HAP-1 (cell line): ENCODE measurements at regions not wholly inside any gene's neighbourhood (a gene's known extent, or its start where the extent isn't known, plus 50 kb on each side); places are given as distances from the start of the nearest gene placed in this dataset.
"Not testable (repeated sequence)": the region's sequence is repeated elsewhere in the genome, so short reads cannot be mapped to it uniquely, and the experiment has no call there.

Source experiments
- DNase-seq, 2 experiments: peaks; one replicate each; pipeline ENCODE4 v3.0.0-alpha.2; 2016 to 2020; ENCODE audit warnings: low spot score in 2 of 2
- H3K27me3 ChIP-seq: fragments of 250-450 bp; sonication (Bioruptor Pico); 2 replicates; pipeline ENCODE4 v1.5.1; 2020; ENCODE audit warnings: low read depth, mild to moderate bottlenecking, moderate library complexity
- H3K36me3 ChIP-seq: fragments of 250-450 bp; sonication (Bioruptor Pico); replicated peaks from 2 replicates; pipeline ENCODE4 v1.5.1; 2020; ENCODE audit warnings: mild to moderate bottlenecking
- H3K4me1 ChIP-seq: fragments of 250-450 bp; sonication (Bioruptor Pico); 2 replicates; pipeline ENCODE4 v1.5.1; 2020; ENCODE audit warnings: mild to moderate bottlenecking
- H3K4me3 ChIP-seq: fragments of 250-450 bp; sonication (Bioruptor Pico); 2 replicates; pipeline ENCODE4 v1.5.1; 2020; ENCODE audit warnings: mild to moderate bottlenecking, moderate library complexity
- H3K9me3 ChIP-seq: fragments of 250-450 bp; sonication (Bioruptor Pico); 2 replicates; pipeline ENCODE4 v1.5.1; 2020; ENCODE audit warnings: mild to moderate bottlenecking, moderate library complexity
- in situ Hi-C: fragments of 300-500 bp; cut with MboI; formaldehyde crosslinking; loops from 3 replicates; pipeline ENCODE4 v1.14.3; 2020; ENCODE audit warnings: low sequenced_read_pairs, inconsistent platforms, mixed read lengths

DNA sequence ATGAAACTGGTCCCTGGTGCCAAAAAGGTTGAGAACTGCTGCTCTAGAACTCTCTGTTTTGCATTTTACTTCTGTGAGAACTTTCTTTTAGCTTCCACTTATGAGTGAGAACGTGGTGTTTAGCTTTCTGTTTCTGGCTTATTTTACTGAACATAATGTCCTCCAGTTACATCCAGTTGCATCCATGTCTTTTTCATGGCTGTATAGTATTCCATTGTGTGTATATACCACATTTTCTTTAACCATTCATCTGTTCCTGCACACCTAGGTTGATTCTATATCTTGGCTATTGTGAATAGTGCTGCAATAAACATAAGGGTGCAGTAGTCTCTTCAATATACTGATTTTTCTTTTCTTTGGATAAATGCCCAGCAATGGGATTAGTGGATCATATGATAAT lies 165.7 kb downstream of the NPR3 start:
- no peaks in the 10 kb centered on the region for H3K27me3 ChIP-seq
- H3K36me3 ChIP-seq = no peaks in the 10 kb centered on the region
- no peak overlapping the region for H3K4me3 ChIP-seq
- H3K9me3 ChIP-seq = no peaks in the 10 kb centered on the region
- in situ Hi-C loops = no loop called here
- H3K4me1 ChIP-seq = no peaks in the 10 kb centered on the region
- DNase-seq = no peak

DNA sequence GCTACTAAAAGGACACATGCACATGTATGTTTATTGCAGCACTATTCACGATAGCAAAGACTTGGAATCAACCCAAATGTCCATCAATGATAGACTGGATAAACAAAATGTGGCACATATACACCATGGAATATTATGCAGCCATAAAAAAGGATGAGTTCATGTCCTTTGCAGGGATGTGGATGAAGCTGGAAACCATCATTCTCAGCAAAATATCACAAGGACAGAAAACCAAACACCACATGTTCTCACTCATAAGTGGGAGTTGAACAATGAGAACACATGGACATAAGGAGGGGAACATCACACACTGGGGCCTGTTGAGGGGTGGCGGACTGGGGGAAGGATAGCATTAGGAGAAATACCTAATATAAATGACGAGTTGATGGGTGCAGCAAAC lies 168.2 kb downstream of the NPR3 start:
- H3K27me3 ChIP-seq, H3K4me1 ChIP-seq, in situ Hi-C loops, DNase-seq, H3K9me3 ChIP-seq, H3K36me3 ChIP-seq, H3K4me3 ChIP-seq: not testable (repeated sequence)

DNA sequence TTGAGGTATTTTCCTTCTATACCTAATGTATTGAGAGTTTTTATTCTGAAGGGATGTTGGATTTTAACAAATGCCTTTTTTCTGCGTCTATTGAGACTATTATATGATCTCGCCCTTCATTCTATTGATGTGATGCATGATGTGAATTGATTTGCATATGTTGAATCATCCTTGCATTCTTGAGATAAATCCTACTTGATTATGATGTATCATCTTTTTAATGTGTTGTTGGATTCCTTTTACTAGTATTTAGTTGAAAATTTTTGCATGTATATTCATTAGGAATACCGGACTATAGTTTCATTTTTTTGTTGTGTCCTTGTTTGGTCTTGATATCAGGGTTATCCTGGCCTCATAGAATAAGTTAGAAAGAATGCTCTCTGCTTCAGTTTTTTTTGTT lies 169.7 kb downstream of the NPR3 start:
- DNase-seq = peak in 1 of 2 experiments; percentile 32
- in situ Hi-C loops = no loop called here
- no peaks in the 10 kb centered on the region for H3K36me3 ChIP-seq
- H3K4me3 ChIP-seq = no peak overlapping the region
- no peaks in the 10 kb centered on the region for H3K27me3 ChIP-seq
- 0 out of 2 replicates have a peak, but pooled peaks cover 4% of the 10 kb centered on the region for H3K9me3 ChIP-seq
- H3K4me1 ChIP-seq = no peaks in the 10 kb centered on the region

DNA sequence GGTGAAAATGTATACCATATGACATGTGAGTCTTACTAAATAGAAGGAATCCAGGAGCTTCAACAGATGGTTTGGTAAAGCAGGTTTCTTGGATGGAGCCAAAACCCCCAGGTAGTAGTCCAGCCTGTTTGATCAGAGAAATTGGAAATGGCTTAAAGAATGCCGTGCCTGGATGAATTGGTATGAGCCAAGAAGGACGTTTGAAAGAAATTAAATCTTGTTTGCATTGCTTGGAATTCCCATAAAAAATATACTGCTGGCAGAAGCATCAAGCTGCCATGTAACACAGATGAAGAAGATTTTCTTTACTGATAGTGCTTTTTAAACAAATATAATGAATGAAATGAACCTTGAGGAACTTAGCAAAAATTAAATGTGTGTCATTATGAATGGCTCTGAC lies 176.3 kb downstream of the NPR3 start:
- Histone ChIP-seq H3K9me3 (0 out of 2 replicates have a peak, but pooled peaks cover 4% of the 10 kb centered on the region), H3K4me1 (no peaks in the 10 kb centered on the region), H3K4me3 (no peak overlapping the region), H3K36me3 (no peaks in the 10 kb centered on the region), H3K27me3 (no peaks in the 10 kb centered on the region)
- in situ Hi-C loops = no loop called here
- DNase-seq = no peak

DNA sequence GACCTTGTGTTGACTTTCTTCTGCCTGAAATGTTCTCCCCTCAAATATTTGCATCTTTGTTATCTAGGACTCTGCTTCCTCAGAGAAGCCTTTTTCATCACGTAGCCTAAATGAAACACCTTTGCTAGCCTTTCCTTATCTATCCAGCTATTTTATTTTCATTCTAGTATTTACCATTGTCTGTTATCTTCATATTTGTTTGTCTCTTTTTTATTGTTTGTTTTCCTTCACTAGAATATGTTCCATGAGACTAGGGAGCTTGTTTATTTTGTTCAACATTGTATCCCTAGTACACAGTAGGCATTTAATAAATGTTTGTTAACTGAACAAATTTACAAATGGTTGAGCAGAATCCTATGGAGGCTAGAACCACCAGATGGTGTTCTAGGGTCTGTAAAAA lies 178.0 kb downstream of the NPR3 start:
- Histone ChIP-seq H3K4me3 (no peak overlapping the region), H3K27me3 (no peaks in the 10 kb centered on the region), H3K36me3 (no peaks in the 10 kb centered on the region), H3K4me1 (no peaks in the 10 kb centered on the region), H3K9me3 (0 out of 2 replicates have a peak, but pooled peaks cover 4% of the 10 kb centered on the region)
- in situ Hi-C loops = no loop called here
- no peak for DNase-seq

DNA sequence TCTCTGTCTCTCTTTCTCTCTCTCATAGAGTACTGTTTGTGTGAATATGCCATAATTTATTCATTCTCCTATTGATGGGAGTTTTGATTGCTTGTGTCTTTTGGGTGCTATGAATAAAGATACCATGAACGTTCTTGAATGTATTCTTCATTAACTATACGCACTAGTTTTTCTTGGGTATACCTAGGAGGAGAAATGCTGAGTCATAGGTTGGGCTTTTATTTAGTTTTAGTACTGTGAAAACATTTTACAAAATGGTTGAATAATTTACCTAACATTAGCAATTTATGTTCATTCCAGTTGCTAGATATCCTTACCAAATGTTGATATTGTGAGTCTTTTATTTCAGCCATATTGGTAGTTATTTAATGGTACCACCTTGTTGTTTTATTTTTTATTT lies 192.5 kb downstream of the NPR3 start:
- Histone ChIP-seq H3K27me3 (no peaks in the 10 kb centered on the region), H3K4me1 (no peaks in the 10 kb centered on the region), H3K4me3 (no peak overlapping the region), H3K36me3 (no peaks in the 10 kb centered on the region), H3K9me3 (no peaks in the 10 kb centered on the region)
- in situ Hi-C loops = no loop called here
- no peak for DNase-seq

DNA sequence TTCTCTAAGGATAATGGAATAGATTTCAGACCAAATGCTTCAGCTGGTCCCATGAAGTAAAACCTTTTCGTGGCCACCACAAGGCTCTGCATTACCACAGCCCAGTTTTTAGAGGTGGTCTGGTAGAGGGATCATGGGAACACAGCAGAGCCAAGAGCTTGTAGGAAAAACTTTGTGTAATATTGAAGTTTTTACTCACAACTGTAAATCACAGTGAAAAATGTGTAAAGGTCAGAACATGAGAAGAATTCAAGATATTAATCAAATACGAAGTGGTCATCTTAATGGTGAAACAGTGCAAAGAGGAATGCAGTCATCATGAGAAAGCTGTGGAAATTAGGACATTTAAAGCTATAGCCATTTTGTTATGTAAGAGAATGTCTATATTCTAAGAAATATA lies 197.5 kb downstream of the NPR3 start:
- H3K4me1 ChIP-seq = no peaks in the 10 kb centered on the region
- H3K36me3 ChIP-seq = no peaks in the 10 kb centered on the region
- DNase-seq = no peak
- in situ Hi-C loops = no loop called here
- H3K4me3 ChIP-seq = no peak overlapping the region
- H3K27me3 ChIP-seq = no peaks in the 10 kb centered on the region
- H3K9me3 ChIP-seq = no peaks in the 10 kb centered on the region

DNA sequence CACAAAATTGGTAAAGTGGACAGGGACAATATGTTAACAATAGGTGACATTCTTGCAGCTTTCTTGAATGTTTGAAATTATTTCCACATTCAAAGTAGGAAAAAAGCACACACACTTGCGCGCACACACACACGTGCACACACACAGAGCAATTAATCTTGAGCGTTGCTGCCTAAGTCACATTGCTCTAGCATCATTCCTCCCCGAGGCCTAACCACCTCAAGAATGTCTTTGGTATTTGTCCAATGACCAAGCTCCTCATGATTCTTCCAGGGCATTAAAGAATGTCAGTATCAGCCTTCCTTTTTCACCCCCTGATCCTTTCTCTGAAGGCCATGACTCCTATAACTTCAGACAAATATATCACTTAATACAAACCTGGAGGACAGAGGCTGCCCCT lies 198.1 kb downstream of the NPR3 start:
- Histone ChIP-seq H3K4me3 (no peak overlapping the region), H3K9me3 (no peaks in the 10 kb centered on the region), H3K4me1 (no peaks in the 10 kb centered on the region), H3K27me3 (no peaks in the 10 kb centered on the region), H3K36me3 (no peaks in the 10 kb centered on the region)
- DNase-seq = no peak
- in situ Hi-C loops = no loop called here

DNA sequence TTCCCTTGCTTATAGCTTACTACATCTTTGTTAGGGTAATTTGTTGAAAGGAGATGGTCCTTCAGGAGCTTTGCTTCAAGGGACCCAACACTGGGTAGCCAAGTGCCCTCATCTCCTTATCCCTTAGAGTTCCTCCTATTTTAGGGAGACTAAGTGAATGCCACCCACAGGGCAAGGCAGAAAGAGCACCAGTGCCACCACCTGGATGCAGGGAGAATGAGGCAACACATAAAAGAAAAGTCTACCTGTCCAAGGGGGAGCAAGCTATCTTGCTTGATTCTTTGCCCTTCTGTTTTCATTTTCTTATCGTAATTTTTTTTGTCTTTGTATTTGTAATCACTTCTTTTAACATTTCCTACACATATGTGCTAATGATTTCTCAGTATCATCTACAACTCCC lies 205.5 kb downstream of the NPR3 start:
- H3K36me3 ChIP-seq = no peaks in the 10 kb centered on the region
- in situ Hi-C loops = no loop called here
- H3K4me3 ChIP-seq = no peak overlapping the region
- no peaks in the 10 kb centered on the region for H3K4me1 ChIP-seq
- no peaks in the 10 kb centered on the region for H3K9me3 ChIP-seq
- peak; percentile 4 to 13 for DNase-seq
- no peaks in the 10 kb centered on the region for H3K27me3 ChIP-seq

DNA sequence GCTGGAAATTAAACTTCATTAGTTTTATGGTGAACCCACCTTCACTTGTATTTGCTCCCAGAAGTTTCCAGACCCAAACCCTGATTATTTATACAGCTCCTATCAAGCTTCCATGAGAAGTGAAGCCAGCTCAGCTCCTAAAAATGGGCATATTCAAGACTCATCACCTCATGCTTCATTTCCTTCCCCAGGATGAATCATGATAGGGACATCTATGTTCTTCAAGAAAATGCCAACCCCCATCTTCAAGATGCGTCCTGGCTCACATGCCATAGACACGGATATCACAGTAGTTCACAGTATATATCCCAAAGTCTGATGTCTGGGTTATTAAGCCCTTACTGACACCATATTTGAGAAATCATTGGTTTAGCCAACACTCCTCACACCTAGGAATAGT lies 217.6 kb downstream of the NPR3 start:
- no peak overlapping the region for H3K4me3 ChIP-seq
- no peaks in the 10 kb centered on the region for H3K36me3 ChIP-seq
- no peaks in the 10 kb centered on the region for H3K9me3 ChIP-seq
- in situ Hi-C loops = no loop called here
- H3K4me1 ChIP-seq = no peaks in the 10 kb centered on the region
- DNase-seq = no peak
- H3K27me3 ChIP-seq = no peaks in the 10 kb centered on the region

DNA sequence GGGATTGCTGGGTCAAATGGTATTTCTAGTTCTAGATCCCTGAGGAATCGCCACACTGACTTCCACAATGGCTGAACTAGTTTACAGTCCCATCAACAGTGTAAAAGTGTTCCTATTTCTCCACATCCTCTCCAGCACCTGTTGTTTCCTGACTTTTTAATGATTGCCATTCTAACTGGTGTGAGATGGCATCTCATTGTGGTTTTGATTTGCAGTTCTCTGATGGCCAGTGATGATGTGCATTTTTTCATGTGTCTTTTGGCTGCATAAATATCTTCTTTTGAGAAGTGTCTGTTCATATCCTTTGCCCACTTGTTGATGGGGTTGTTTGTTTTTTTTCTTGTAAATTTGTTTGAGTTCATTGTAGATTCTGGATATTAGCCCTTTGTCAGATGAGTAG lies 220.3 kb downstream of the NPR3 start:
- H3K36me3 ChIP-seq, H3K9me3 ChIP-seq, H3K4me3 ChIP-seq, in situ Hi-C loops, DNase-seq, H3K4me1 ChIP-seq, H3K27me3 ChIP-seq: not testable (repeated sequence)

DNA sequence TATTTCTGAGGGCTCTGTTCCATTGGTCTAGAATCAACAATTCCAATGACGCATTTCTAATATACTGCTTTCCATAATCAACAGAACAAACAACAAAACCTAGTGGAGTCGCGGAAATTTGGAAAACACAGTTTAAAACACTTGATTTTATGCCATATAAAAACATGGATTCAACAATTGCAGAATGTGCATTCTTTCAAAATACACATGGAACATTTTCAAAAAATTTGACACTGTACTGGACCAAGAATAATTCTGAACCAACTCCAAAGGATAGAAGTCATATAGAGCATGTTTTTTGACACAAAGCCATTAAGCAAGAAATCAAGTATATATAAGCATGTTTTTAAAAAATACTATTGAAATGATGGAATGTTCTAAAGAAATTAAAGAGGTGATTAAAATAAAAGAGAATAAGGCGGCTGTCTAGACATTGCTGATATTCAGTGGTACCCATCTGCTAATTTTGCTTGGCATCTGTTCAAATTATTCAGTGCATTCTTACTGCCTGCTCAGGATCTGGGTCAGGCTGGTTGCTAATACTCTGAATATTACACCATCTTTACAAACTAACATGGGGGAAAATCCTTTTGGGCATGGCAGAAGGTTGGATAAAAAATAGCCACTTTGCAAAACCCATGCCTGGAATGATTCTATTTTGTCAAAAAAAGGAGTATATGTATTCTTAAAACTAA lies 221.3 kb downstream of the NPR3 start:
- Histone ChIP-seq H3K9me3 (no peaks in the 10 kb centered on the region), H3K4me3 (no peak overlapping the region), H3K27me3 (no peaks in the 10 kb centered on the region), H3K4me1 (no peaks in the 10 kb centered on the region), H3K36me3 (no peaks in the 10 kb centered on the region)
- in situ Hi-C loops = no loop called here
- DNase-seq = no peak

DNA sequence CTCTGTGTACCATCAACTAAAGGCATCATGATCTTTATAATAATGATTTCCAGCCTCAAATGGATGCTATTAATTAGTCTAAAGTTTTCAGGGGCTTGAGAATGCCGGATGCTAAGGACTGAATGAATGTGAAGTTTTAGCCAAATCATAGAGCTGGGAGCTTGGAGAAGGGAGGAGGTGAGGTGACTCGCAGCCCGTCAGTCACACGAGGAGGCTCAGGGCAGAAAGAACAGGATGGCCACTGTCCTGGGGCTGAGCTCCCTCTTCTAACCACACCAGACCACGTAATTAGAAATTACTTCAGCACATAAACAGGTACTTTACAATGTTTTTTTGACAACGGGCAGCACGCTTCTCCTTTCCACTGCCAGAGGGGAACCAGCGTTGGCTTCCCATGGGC lies 222.6 kb downstream of the NPR3 start:
- H3K9me3 ChIP-seq = no peaks in the 10 kb centered on the region
- H3K4me3 ChIP-seq = no peak overlapping the region
- in situ Hi-C loops = no loop called here
- no peaks in the 10 kb centered on the region for H3K4me1 ChIP-seq
- no peak for DNase-seq
- H3K27me3 ChIP-seq = no peaks in the 10 kb centered on the region
- H3K36me3 ChIP-seq = no peaks in the 10 kb centered on the region

DNA sequence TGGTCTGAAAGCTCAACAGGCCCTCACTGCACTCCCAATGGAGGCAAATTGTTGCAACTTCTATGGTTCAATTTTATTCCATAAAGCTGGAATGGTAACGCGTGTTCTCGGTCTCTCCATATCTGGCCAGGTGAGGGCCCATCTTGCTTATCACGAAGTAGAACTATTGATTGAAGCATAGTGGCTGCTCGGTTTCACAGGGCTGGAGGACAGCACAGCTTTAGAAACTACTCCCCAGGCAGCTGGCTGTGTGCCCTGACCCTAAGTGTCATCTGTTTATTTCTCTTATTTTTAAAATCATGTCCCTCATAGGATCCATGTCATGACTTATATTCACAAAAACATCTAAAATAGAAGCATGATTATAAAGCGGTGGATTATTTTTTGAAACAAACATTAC lies 223.4 kb downstream of the NPR3 start:
- in situ Hi-C loops = no loop called here
- H3K36me3 ChIP-seq = no peaks in the 10 kb centered on the region

DNA sequence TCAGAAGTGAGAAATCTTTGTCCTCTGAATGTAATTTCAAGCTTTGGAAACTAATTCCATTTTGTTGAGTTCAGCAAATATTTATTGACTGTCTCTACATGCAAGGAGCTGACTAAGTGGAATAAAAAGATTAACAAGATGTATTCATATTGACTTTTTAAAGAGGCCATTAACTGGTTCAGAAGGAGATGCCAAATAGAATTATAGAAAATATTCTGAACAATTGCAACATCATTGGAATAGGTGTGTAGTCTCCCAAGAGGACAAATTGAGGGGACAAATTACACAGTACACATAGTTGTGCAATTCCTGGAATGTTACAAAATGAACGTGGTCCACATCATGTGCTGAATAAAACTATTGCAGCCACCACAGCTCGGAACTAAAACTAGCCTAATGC lies 224.2 kb downstream of the NPR3 start:
- in situ Hi-C loops = no loop called here
- H3K4me3 ChIP-seq = no peak overlapping the region
- H3K9me3 ChIP-seq = no peaks in the 10 kb centered on the region
- DNase-seq = no peak
- H3K4me1 ChIP-seq = no peaks in the 10 kb centered on the region
- H3K27me3 ChIP-seq = no peaks in the 10 kb centered on the region
- no peaks in the 10 kb centered on the region for H3K36me3 ChIP-seq

More for the DNA sequence above, 223.4 kb downstream of the NPR3 start:
- DNase-seq = no peak
- no peak overlapping the region for H3K4me3 ChIP-seq
- no peaks in the 10 kb centered on the region for H3K9me3 ChIP-seq
- H3K27me3 ChIP-seq = no peaks in the 10 kb centered on the region
- H3K4me1 ChIP-seq = no peaks in the 10 kb centered on the region
